B cell (primary cell): ENCODE measurements at regions not wholly inside any gene's neighbourhood (a gene's known extent, or its start where the extent isn't known, plus 50 kb on each side); places are given as distances from the start of the nearest gene placed in this dataset.

Experiments used
- EZH2 ChIP-seq: IDR thresholded peaks from 2 replicates; pipeline ENCODE4 v1.6.1; 2012; ENCODE audit warnings: borderline replicate concordance, low read depth, mild to moderate bottlenecking, moderate library complexity, low read length; ENCODE audit not compliant: insufficient read depth, poor library complexity, severe bottlenecking
- TF ChIP-seq, protein P1 (sequence below): fragments of 200-600 bp; IDR thresholded peaks from one replicate; pipeline ENCODE4 v1.8.0; 2022; ENCODE audit warnings: antibody characterized with exemption, mild to moderate bottlenecking

DNA sequence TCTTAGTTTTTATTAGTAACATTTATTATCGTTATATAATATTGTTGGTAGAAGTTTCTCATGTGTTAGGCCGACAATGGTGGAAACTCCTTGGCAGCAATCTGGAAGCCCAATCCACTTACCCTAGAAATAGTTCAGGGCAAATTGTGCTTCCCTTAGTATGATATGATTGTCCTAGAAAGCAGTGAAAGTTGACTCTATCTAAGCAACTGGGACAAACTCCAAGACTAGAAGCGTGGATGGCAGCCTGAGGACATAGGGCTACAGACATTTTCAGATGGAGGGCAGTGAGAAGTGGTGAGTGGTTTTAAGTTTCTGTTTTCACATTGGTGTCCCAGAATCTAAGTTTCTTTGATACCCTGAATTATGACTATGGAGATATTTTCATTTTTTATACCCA is 63.3 kb upstream of the TRPC3 start:
- TF ChIP-seq, protein P1, sequence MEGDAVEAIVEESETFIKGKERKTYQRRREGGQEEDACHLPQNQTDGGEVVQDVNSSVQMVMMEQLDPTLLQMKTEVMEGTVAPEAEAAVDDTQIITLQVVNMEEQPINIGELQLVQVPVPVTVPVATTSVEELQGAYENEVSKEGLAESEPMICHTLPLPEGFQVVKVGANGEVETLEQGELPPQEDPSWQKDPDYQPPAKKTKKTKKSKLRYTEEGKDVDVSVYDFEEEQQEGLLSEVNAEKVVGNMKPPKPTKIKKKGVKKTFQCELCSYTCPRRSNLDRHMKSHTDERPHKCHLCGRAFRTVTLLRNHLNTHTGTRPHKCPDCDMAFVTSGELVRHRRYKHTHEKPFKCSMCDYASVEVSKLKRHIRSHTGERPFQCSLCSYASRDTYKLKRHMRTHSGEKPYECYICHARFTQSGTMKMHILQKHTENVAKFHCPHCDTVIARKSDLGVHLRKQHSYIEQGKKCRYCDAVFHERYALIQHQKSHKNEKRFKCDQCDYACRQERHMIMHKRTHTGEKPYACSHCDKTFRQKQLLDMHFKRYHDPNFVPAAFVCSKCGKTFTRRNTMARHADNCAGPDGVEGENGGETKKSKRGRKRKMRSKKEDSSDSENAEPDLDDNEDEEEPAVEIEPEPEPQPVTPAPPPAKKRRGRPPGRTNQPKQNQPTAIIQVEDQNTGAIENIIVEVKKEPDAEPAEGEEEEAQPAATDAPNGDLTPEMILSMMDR, result no peak
- TF ChIP-seq EZH2, result no peak
